Right lobe of liver (tissue), 6 donors: ENCODE measurements at regions not wholly inside any gene's neighbourhood (a gene's known extent, or its start where the extent isn't known, plus 50 kb on each side); places are given as distances from the start of the nearest gene placed in this dataset.
A peak's percentile ranks its signal among the peaks of the same experiment; 100 is the strongest.

Experiments used
- ATAC-seq, 4 donors: fragments of 200-7000 bp; cut with Tn5 transposase; one replicate each; pipeline ENCODE4 v1.9.1; 2020; ENCODE audit warnings: mild to moderate bottlenecking in 4 of 4, moderate library complexity in 4 of 4
- DNase-seq, 3 donors: peaks; one replicate each; pipeline ENCODE4 v3.0.0-alpha.2; 2020
- H3K27ac ChIP-seq, 3 donors: fragments of 200-600 bp; one replicate each; pipeline ENCODE4 v1.8.0; 2022
- H3K27me3 ChIP-seq, 2 donors: fragments of 200-600 bp; one replicate each; pipeline ENCODE4 v1.8.0; 2022
- H3K36me3 ChIP-seq, 4 donors: fragments of 200-600 bp; sonication (generic) in 1 of 4; one replicate each; pipeline versions ENCODE4 v1.5.1 to v1.8.0; 2017 to 2022; ENCODE audit warnings: control low read depth in 1 of 4
- H3K4me1 ChIP-seq, 4 donors: fragments of 200-600 bp; sonication (generic) in 1 of 4; one replicate each; pipeline versions ENCODE4 v1.5.1 to v1.8.0; 2017 to 2022; ENCODE audit warnings: control low read depth in 1 of 4
- H3K4me3 ChIP-seq, 3 donors: fragments of 200-600 bp; one replicate each; pipeline ENCODE4 v1.8.0; 2022
- H3K9me3 ChIP-seq, 4 donors: fragments of 200-600 bp; sonication (generic) in 1 of 4; one replicate each; pipeline versions ENCODE4 v1.5.1 to v1.8.0; 2017 to 2022; ENCODE audit warnings: control low read depth in 1 of 4
- POLR2A ChIP-seq: fragments of 450-650 bp; IDR thresholded peaks from one replicate; pipeline ENCODE4 v1.6.1; 2017; ENCODE audit warnings: antibody characterized with exemption, mild to moderate bottlenecking
- WGBS: methylation state at CpG from one replicate; pipeline ENCODE4 v1.1.6; 2018; ENCODE audit warnings: low coverage, low lambda C conversion rate; ENCODE audit not compliant: insufficient coverage; ENCODE audit errors: missing lambda C conversion rate; 5-methylcytosine and 5-hydroxymethylcytosine counted together
- intact Hi-C, 2 donors: fragments of 100-400 bp; cut with DNase I; formaldehyde crosslinking; loops; one replicate each; pipeline versions ENCODE4 v1.11.2 to v1.14.1; 2022
- TF ChIP-seq, protein P1 (sequence below), 4 donors: fragments of 200-600 bp in 3 of 4; fragments of 450-650 bp in 1 of 4; IDR thresholded peaks; one replicate each; pipeline versions ENCODE4 v1.5.1 to v1.8.0; 2016 to 2022; ENCODE audit warnings: antibody characterized with exemption in 4 of 4, mild to moderate bottlenecking in 2 of 4
- donor health status: DM: no; HTN: yes; CAD: no.
- donor health status: DM: no; HTN: no; CAD: no.
- donor health status: DM: no; HTN: no; CAD: no.
- donor health status: DM: no; HTN: yes; CAD: no.
- donor health status: DM: no; HTN: yes; CAD: no.

DNA sequence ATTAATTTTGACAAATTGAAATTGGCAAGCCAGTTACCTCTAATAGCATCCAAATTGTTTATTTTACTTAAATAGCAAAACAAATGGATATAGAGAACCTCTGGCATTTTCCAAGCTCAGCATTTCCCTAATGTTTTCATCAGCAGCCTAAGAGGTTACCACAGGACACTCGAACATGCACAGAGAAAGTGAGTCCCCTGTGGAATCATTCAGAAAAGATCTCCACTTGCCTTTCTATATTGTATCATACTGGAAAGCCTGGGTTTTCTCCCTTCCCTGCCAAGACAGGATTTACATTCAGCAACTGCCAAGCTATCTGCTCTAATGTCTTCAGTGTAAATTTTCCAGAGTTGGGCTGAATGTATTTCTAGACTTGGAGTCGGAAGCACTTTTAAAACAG, 188.9 kb downstream of the KCTD12 start:
- 9% methylated on average over 2 of the region's 2 CpGs for WGBS

DNA sequence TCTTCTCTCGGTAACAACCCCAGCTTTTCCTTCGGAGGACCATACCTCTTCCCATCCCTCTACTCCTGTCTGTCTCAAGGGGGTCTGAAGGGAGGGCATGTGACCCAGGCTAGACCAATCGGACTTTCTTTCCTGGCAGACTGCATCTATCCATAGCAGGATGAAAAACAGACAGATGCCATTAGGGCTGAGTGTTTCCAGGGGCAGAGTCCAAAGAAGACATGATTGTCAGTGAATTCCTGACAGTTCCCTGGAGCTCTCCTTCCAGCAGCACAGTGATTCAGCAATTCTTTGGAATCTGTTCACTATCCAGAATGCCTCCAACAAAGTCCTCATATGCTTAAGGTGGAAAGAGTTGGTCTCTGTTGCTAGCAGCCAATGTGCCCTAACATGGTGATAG, 189.8 kb downstream of the KCTD12 start:
- ATAC-seq (peak in 1 of 4 donors; percentile 34), DNase-seq (no peak)
- no peak overlapping the region for H3K27ac ChIP-seq
- no peaks in the 10 kb centered on the region for H3K36me3 ChIP-seq
- no peaks in the 10 kb centered on the region for H3K27me3 ChIP-seq
- no peak overlapping the region for H3K4me3 ChIP-seq
- no peak for TF ChIP-seq POLR2A
- TF ChIP-seq, protein P1, sequence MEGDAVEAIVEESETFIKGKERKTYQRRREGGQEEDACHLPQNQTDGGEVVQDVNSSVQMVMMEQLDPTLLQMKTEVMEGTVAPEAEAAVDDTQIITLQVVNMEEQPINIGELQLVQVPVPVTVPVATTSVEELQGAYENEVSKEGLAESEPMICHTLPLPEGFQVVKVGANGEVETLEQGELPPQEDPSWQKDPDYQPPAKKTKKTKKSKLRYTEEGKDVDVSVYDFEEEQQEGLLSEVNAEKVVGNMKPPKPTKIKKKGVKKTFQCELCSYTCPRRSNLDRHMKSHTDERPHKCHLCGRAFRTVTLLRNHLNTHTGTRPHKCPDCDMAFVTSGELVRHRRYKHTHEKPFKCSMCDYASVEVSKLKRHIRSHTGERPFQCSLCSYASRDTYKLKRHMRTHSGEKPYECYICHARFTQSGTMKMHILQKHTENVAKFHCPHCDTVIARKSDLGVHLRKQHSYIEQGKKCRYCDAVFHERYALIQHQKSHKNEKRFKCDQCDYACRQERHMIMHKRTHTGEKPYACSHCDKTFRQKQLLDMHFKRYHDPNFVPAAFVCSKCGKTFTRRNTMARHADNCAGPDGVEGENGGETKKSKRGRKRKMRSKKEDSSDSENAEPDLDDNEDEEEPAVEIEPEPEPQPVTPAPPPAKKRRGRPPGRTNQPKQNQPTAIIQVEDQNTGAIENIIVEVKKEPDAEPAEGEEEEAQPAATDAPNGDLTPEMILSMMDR (IDR thresholded peaks at IDR 0.05) = no peak
- WGBS = 59% methylated on average over 3 of the region's 3 CpGs
- intact Hi-C loops = no loop called here
- no peaks in the 10 kb centered on the region for H3K9me3 ChIP-seq
- H3K4me1 ChIP-seq = peaks cover 0 to 5% (median 0%) of the 10 kb centered on the region in 4 donors

More for the DNA sequence above, 188.9 kb downstream of the KCTD12 start:
- Histone ChIP-seq H3K36me3 (no peaks in the 10 kb centered on the region), H3K9me3 (no peaks in the 10 kb centered on the region), H3K27ac (no peak overlapping the region), H3K4me3 (no peak overlapping the region), H3K4me1 (peaks cover 0 to 5% (median 0%) of the 10 kb centered on the region in 4 donors), H3K27me3 (no peaks in the 10 kb centered on the region)
- intact Hi-C loops = no loop called here
- TF ChIP-seq POLR2A = no peak
- no peak for DNase-seq
- peak in 3 of 4 donors; percentile 39 to 72 (median 43) for ATAC-seq

DNA sequence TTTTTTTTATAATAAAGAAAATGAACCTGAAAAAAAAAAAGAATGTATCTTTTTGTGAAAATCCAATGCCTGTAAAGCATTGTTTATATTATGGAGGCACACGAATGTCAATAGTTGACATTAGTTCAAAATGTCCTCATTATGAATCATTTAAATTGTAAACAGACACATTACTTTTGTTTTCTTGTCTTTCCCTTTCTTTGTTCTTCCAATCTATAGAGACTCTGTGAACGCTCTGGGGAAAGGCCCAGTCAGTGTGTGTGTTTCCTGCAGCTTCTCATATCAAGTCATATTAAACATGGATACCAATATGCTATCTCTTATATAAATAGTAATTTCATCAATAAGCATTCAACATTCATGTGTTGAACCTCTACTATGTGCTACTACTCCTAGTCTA, 193.1 kb downstream of the KCTD12 start:
- Histone ChIP-seq H3K4me3 (no peak overlapping the region), H3K27ac (no peak overlapping the region), H3K36me3 (no peaks in the 10 kb centered on the region), H3K27me3 (no peaks in the 10 kb centered on the region), H3K9me3 (no peaks in the 10 kb centered on the region), H3K4me1 (peaks cover 0 to 5% (median 0%) of the 10 kb centered on the region in 4 donors)
- DNase-seq (no peak), ATAC-seq (no peak)
- 54% methylated on average over 2 of the region's 2 CpGs for WGBS
- no peak for TF ChIP-seq POLR2A
- TF ChIP-seq, protein P1 (IDR thresholded peaks at IDR 0.05) = no peak
- intact Hi-C loops = no loop called here

DNA sequence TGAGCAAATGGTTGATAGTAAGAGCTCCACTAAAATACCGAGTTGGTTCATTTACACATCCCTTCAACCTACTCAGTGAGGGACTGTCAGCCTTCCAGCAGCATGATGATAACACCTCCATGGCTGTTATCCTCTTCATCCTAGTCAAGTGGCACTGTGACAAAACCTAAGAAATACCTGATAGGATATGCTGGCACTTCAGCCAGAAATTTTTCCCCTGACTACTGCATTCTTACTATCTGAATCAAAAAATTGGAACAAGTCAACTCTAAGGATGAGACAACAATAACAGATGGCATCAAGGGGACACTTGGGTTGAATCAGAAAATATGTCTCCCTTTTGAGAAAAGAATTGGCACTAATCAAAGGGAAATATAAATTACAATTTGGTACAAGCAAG, 193.9 kb downstream of the KCTD12 start:
- no peak for TF ChIP-seq POLR2A
- TF ChIP-seq, protein P1 (IDR thresholded peaks at IDR 0.05) = no peak
- peaks cover 0 to 5% (median 0%) of the 10 kb centered on the region in 4 donors for H3K4me1 ChIP-seq
- H3K27ac ChIP-seq = no peak overlapping the region
- H3K9me3 ChIP-seq = no peaks in the 10 kb centered on the region
- ATAC-seq = no peak
- 11% methylated on average over 1 of the region's 1 CpG for WGBS
- DNase-seq = no peak
- no peak overlapping the region for H3K4me3 ChIP-seq
- no peaks in the 10 kb centered on the region for H3K27me3 ChIP-seq
- H3K36me3 ChIP-seq = no peaks in the 10 kb centered on the region
- intact Hi-C loops = no loop called here

DNA sequence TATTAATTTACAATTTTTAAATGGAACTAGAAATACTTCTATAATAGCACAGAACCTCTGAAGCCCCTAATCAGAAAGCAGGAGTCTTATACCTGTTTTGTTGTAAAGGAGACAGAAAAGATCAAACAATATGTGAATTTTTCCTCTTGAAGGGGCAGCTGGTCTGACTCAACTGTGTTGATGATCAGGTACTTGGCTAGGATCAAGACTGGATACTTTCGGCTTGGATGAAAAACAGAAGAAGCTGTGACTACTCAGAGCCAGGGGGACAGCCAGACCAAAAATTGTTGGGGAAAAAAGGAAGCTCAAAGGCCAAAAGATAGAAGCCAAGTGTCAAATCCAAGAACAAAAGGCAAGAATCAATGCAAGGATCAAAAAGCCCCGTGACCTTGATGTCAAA, 195.6 kb downstream of the KCTD12 start:
- H3K4me1 ChIP-seq = no peaks in the 10 kb centered on the region
- no peak overlapping the region for H3K4me3 ChIP-seq
- no peaks in the 10 kb centered on the region for H3K9me3 ChIP-seq
- no peak overlapping the region for H3K27ac ChIP-seq
- intact Hi-C loops = no loop called here
- ATAC-seq (no peak), DNase-seq (no peak)
- H3K27me3 ChIP-seq = no peaks in the 10 kb centered on the region
- H3K36me3 ChIP-seq = no peaks in the 10 kb centered on the region
- TF ChIP-seq, protein P1 (IDR thresholded peaks at IDR 0.05) = no peak
- no peak for TF ChIP-seq POLR2A
- WGBS = 10% methylated on average over 1 of the region's 2 CpGs
